Neural cell (in vitro differentiated cells): ENCODE measurements at regions not wholly inside any gene's neighbourhood (a gene's known extent, or its start where the extent isn't known, plus 50 kb on each side); places are given as distances from the start of the nearest gene placed in this dataset.
"Not testable (repeated sequence)": the region's sequence is repeated elsewhere in the genome, so short reads cannot be mapped to it uniquely, and the experiment has no call there.

Source experiments
- H2AFZ ChIP-seq: fragments of 200-600, 300-800 bp; sonication (generic), shearing (Covaris generic); 2 replicates; pipeline ENCODE4 v1.6.0; 2014; ENCODE audit warnings: low read depth, mild to moderate bottlenecking, antibody characterized with exemption, low read length, moderate library complexity
- H3F3A ChIP-seq: fragments of 200-600 bp; shearing (Covaris generic); 2 replicates; pipeline ENCODE4 v1.6.1; 2016; ENCODE audit warnings: mild to moderate bottlenecking, moderate library complexity, mixed read lengths, antibody characterized with exemption, low read length; ENCODE audit not compliant: insufficient read depth, poor library complexity, severe bottlenecking
- H3K27ac ChIP-seq: fragments of 200-600, 300-800 bp; sonication (generic), shearing (Covaris generic); 2 replicates; pipeline ENCODE4 v1.5.1; 2014; ENCODE audit warnings: mild to moderate bottlenecking, low read length, moderate library complexity
- H3K27me3 ChIP-seq: fragments of 300-800, 200-600 bp; sonication (generic), shearing (Covaris generic); 2 replicates; pipeline ENCODE4 v1.6.0; 2014; ENCODE audit warnings: mild to moderate bottlenecking, low read depth, low read length, moderate library complexity; ENCODE audit not compliant: insufficient read depth
- H3K36me3 ChIP-seq: fragments of 300-800, 200-600 bp; sonication (generic), shearing (Covaris generic); 2 replicates; pipeline ENCODE4 v1.5.1; 2014; ENCODE audit warnings: mild to moderate bottlenecking, antibody characterized with exemption, low read length, moderate library complexity; ENCODE audit not compliant: insufficient read depth
- H3K4me2 ChIP-seq: fragments of 300-800, 200-600 bp; sonication (generic), shearing (Covaris generic); 2 replicates; pipeline ENCODE4 v1.6.0; 2014; ENCODE audit warnings: mild to moderate bottlenecking, low read length
- H3K4me3 ChIP-seq: fragments of 300-800, 200-600 bp; sonication (generic), shearing (Covaris generic); 2 replicates; pipeline ENCODE4 v1.5.1; 2014; ENCODE audit warnings: mild to moderate bottlenecking, low read length, moderate library complexity
- H3K79me2 ChIP-seq: fragments of 200-600 bp; shearing (Covaris generic); replicated peaks from 2 replicates; pipeline ENCODE4 v1.6.0; 2014; ENCODE audit warnings: mild to moderate bottlenecking, low read length, moderate library complexity; ENCODE audit not compliant: insufficient read depth
- H3K9ac ChIP-seq: fragments of 300-800, 200-600 bp; sonication (generic), shearing (Covaris generic); 2 replicates; pipeline ENCODE4 v1.6.1; 2016; ENCODE audit warnings: mild to moderate bottlenecking, low read length, mixed read lengths
- H3K9me2 ChIP-seq: fragments of 200-600 bp; shearing (Covaris generic); 2 replicates; pipeline ENCODE4 v1.6.1; 2016; ENCODE audit warnings: mild to moderate bottlenecking, low read length, mixed read lengths; ENCODE audit not compliant: insufficient read depth
- H3K9me3 ChIP-seq: fragments of 200-600, 300-800 bp; sonication (generic), shearing (Covaris generic); 2 replicates; pipeline ENCODE4 v1.6.1; 2016; ENCODE audit warnings: mild to moderate bottlenecking, mixed run types, low read length, moderate library complexity, mixed read lengths
- H4K20me1 ChIP-seq: fragments of 200-600 bp; shearing (Covaris generic); 2 replicates; pipeline ENCODE4 v1.6.1; 2016; ENCODE audit warnings: mild to moderate bottlenecking, mixed run types; ENCODE audit not compliant: insufficient read depth
- CTCF ChIP-seq: fragments of 450-650 bp; IDR thresholded peaks from 2 replicates; pipeline ENCODE4 v1.5.1; 2014; ENCODE audit warnings: antibody characterized with exemption, mild to moderate bottlenecking, moderate library complexity; ENCODE audit not compliant: poor library complexity, severe bottlenecking
- EP300 ChIP-seq: fragments of 450-650 bp; conservative IDR thresholded peaks from 2 replicates; pipeline ENCODE4 v1.6.1; 2014; ENCODE audit warnings: antibody characterized with exemption, mild to moderate bottlenecking, moderate library complexity; ENCODE audit not compliant: poor library complexity, severe bottlenecking
- EZH2 ChIP-seq: fragments of 200-600, 300-800 bp; shearing (Covaris generic), sonication (generic); IDR thresholded peaks from 2 replicates; pipeline ENCODE4 v1.6.1; 2014; ENCODE audit warnings: antibody characterized with exemption, low read length, borderline replicate concordance, mild to moderate bottlenecking; ENCODE audit not compliant: insufficient read depth, poor library complexity, severe bottlenecking
- MXI1 ChIP-seq: fragments of 450-650 bp; conservative IDR thresholded peaks from 2 replicates; pipeline ENCODE4 v1.6.1; 2014; ENCODE audit warnings: antibody characterized with exemption, mild to moderate bottlenecking; ENCODE audit not compliant: poor library complexity, severe bottlenecking
- POLR2AphosphoS5 ChIP-seq: IDR thresholded peaks from 2 replicates; pipeline ENCODE4 v1.6.1; 2012
- RAD21 ChIP-seq: fragments of 450-650 bp; conservative IDR thresholded peaks from 2 replicates; pipeline ENCODE4 v1.6.1; 2014; ENCODE audit warnings: antibody characterized with exemption, mild to moderate bottlenecking, moderate library complexity
- REST ChIP-seq: IDR thresholded peaks from 2 replicates; pipeline ENCODE4 v1.6.1; 2012; ENCODE audit warnings: borderline replicate concordance
- SMC3 ChIP-seq: fragments of 450-650 bp; conservative IDR thresholded peaks from 2 replicates; pipeline ENCODE4 v1.6.1; 2014; ENCODE audit warnings: antibody characterized with exemption, mild to moderate bottlenecking, moderate library complexity; ENCODE audit not compliant: poor library complexity
- TAF1 ChIP-seq: IDR thresholded peaks from 2 replicates; pipeline ENCODE4 v1.6.1; 2012; ENCODE audit warnings: low read depth

GRCh38 chr14:103192246-103192840, 69.1 kb downstream of the TNFAIP2 start:
- Histone ChIP-seq H2AFZ (no peak overlapping the region), H4K20me1 (no peaks in the 10 kb centered on the region), H3K4me3 (no peak overlapping the region), H3F3A (peaks cover 3% of the 10 kb centered on the region), H3K9me3 (no peaks in the 10 kb centered on the region), H3K9ac (no peak overlapping the region), H3K36me3 (no peaks in the 10 kb centered on the region), H3K79me2 (no peaks in the 10 kb centered on the region), H3K27me3 (peaks cover 10% of the 10 kb centered on the region), H3K9me2 (no peaks in the 10 kb centered on the region), H3K4me2 (no peak overlapping the region), H3K27ac (no peak overlapping the region)
- no peak for TF ChIP-seq TAF1
- no peak for TF ChIP-seq EP300
- TF ChIP-seq CTCF = no peak
- no peak for TF ChIP-seq RAD21
- TF ChIP-seq MXI1 = no peak
- no peak for TF ChIP-seq SMC3
- TF ChIP-seq EZH2 = no peak
- TF ChIP-seq REST = no peak
- TF ChIP-seq POLR2AphosphoS5 = no peak

- not testable (repeated sequence) for H3K27ac ChIP-seq, H3K9me3 ChIP-seq, H3F3A ChIP-seq, H3K9me2 ChIP-seq, H3K4me3 ChIP-seq, H3K79me2 ChIP-seq, H3K27me3 ChIP-seq, H3K36me3 ChIP-seq, H3K4me2 ChIP-seq, H3K9ac ChIP-seq, H2AFZ ChIP-seq, H4K20me1 ChIP-seq
These were observed 69.6 kb downstream of the TNFAIP2 start for GRCh38 chr14:103192861-103193260.

- H3K79me2 ChIP-seq, H4K20me1 ChIP-seq, H3K4me3 ChIP-seq, H3K27me3 ChIP-seq, H3K9me3 ChIP-seq, H3K36me3 ChIP-seq, H3K9me2 ChIP-seq, H3K9ac ChIP-seq, H3K27ac ChIP-seq, H2AFZ ChIP-seq, H3F3A ChIP-seq, H3K4me2 ChIP-seq: not testable (repeated sequence)
These were observed 70.2 kb downstream of the TNFAIP2 start for GRCh38 chr14:103193491-103193890.
